Trophoblast cell (in vitro differentiated cells and primary cell): ENCODE measurements at regions not wholly inside any gene's neighbourhood (a gene's known extent, or its start where the extent isn't known, plus 50 kb on each side); places are given as distances from the start of the nearest gene placed in this dataset.

ENCODE experiments used
- DNase-seq, 2 donors: peaks; one replicate each; pipeline ENCODE4 v3.0.0-alpha.2; 2016
- H2AFZ ChIP-seq: 2 replicates; pipeline ENCODE4 v1.6.1; 2013; ENCODE audit warnings: low read length, moderate library complexity, mild to moderate bottlenecking; ENCODE audit not compliant: insufficient read depth, poor library complexity
- H2AK5ac ChIP-seq: 2 replicates; pipeline ENCODE4 v1.6.1; 2013; ENCODE audit warnings: mild to moderate bottlenecking, low read length
- H2BK120ac ChIP-seq: 2 replicates; pipeline ENCODE4 v1.6.1; 2013; ENCODE audit warnings: low read length, mild to moderate bottlenecking, moderate library complexity; ENCODE audit not compliant: insufficient read depth, poor library complexity
- H2BK12ac ChIP-seq: 2 replicates; pipeline ENCODE4 v1.6.1; 2013; ENCODE audit warnings: mild to moderate bottlenecking, low read length, moderate library complexity
- H2BK5ac ChIP-seq: 2 replicates; pipeline ENCODE4 v1.6.1; 2013; ENCODE audit warnings: low read length, low read depth, moderate library complexity, mild to moderate bottlenecking; ENCODE audit not compliant: poor library complexity
- H3K14ac ChIP-seq: 2 replicates; pipeline ENCODE4 v1.6.1; 2013; ENCODE audit warnings: mild to moderate bottlenecking, low read length
- H3K18ac ChIP-seq: 2 replicates; pipeline ENCODE4 v1.6.1; 2013; ENCODE audit warnings: mild to moderate bottlenecking, low read length
- H3K23ac ChIP-seq: 2 replicates; pipeline ENCODE4 v1.6.1; 2013; ENCODE audit warnings: low read length
- H3K27ac ChIP-seq: 2 replicates; pipeline ENCODE4 v1.5.1; 2013; ENCODE audit warnings: low read depth, mild to moderate bottlenecking, inconsistent platforms, low read length, moderate library complexity
- H3K27me3 ChIP-seq: 2 replicates; pipeline ENCODE4 v1.6.1; 2013; ENCODE audit warnings: inconsistent platforms, mild to moderate bottlenecking, low read length, moderate library complexity; ENCODE audit not compliant: insufficient read depth
- H3K36me3 ChIP-seq, 2 experiments: 1 replicate in 1 of 2; 2 replicates in 1 of 2; pipeline ENCODE4 v1.6.1; 2013; ENCODE audit warnings: low read length in 2 of 2, mild to moderate bottlenecking in 2 of 2, moderate library complexity in 1 of 2; ENCODE audit not compliant: insufficient read depth in 2 of 2, control insufficient read depth in 1 of 2
- H3K4ac ChIP-seq: 2 replicates; pipeline ENCODE4 v1.6.1; 2013; ENCODE audit warnings: low read depth, mild to moderate bottlenecking, low read length, moderate library complexity
- H3K4me1 ChIP-seq, 2 experiments: 1 replicate in 1 of 2; 2 replicates in 1 of 2; pipeline ENCODE4 v1.6.1; 2013; ENCODE audit warnings: low read length in 2 of 2, mild to moderate bottlenecking in 2 of 2, moderate library complexity in 1 of 2; ENCODE audit not compliant: insufficient read depth in 2 of 2, control insufficient read depth in 1 of 2
- H3K4me2 ChIP-seq: 2 replicates; pipeline ENCODE4 v1.6.1; 2013; ENCODE audit warnings: inconsistent platforms, mild to moderate bottlenecking, low read length, moderate library complexity
- H3K4me3 ChIP-seq: 2 replicates; pipeline ENCODE4 v1.5.1; 2013; ENCODE audit warnings: mild to moderate bottlenecking, low read depth, low read length, inconsistent platforms
- H3K79me1 ChIP-seq: one replicate; pipeline ENCODE4 v1.6.1; 2013; ENCODE audit warnings: low read length
- H3K79me2 ChIP-seq: 2 replicates; pipeline ENCODE4 v1.6.1; 2013; ENCODE audit warnings: low read length, mild to moderate bottlenecking; ENCODE audit not compliant: control insufficient read depth, insufficient read depth, poor library complexity
- H3K9ac ChIP-seq: 2 replicates; pipeline ENCODE4 v1.6.1; 2013; ENCODE audit warnings: mild to moderate bottlenecking, low read length
- H3K9me3 ChIP-seq: 2 replicates; pipeline ENCODE4 v1.6.1; 2013; ENCODE audit warnings: low read depth, mild to moderate bottlenecking, control low read depth, inconsistent platforms, low read length; ENCODE audit not compliant: insufficient read depth
- H4K12ac ChIP-seq: 2 replicates; pipeline ENCODE4 v1.6.1; 2013; ENCODE audit warnings: low read depth, mild to moderate bottlenecking, low read length, moderate library complexity
- H4K8ac ChIP-seq: 2 replicates; pipeline ENCODE4 v1.6.1; 2013; ENCODE audit warnings: low read depth, mild to moderate bottlenecking, low read length, moderate library complexity
- H4K91ac ChIP-seq: one replicate; pipeline ENCODE4 v1.6.1; 2013; ENCODE audit warnings: low read depth, mild to moderate bottlenecking, low read length, moderate library complexity
- WGBS: extraction: QIAGEN DNeasy Blood & Tissue Kit; methylation state at CpG from one replicate; pipeline ENCODE4 v1.1.7; 2013; ENCODE audit warnings: missing lambda C conversion rate; ENCODE audit not compliant: insufficient read length, insufficient coverage; ENCODE audit errors: extremely low coverage; 5-methylcytosine and 5-hydroxymethylcytosine counted together

GRCh38 chr10:108709927-108710722, 1213.2 kb downstream of the XPNPEP1 start:
- Histone ChIP-seq H2BK120ac (no peak overlapping the region), H2BK5ac (no peak overlapping the region), H3K4me3 (no peak overlapping the region), H3K79me1 (no peaks in the 10 kb centered on the region), H4K12ac (no peak overlapping the region), H3K14ac (no peak overlapping the region), H3K23ac (no peak overlapping the region), H4K91ac (no peak overlapping the region), H3K9me3 (peaks cover 8% of the 10 kb centered on the region), H3K4me2 (no peak overlapping the region), H3K27me3 (no peaks in the 10 kb centered on the region), H3K4me1 (no peaks in the 10 kb centered on the region), H3K36me3 (peaks cover 0 to 3% of the 10 kb centered on the region in 2 experiments), H2AK5ac (no peak overlapping the region), H3K9ac (no peak overlapping the region), H3K79me2 (no peaks in the 10 kb centered on the region), H3K18ac (no peak overlapping the region), H2BK12ac (no peak overlapping the region), H4K8ac (no peak overlapping the region), H3K27ac (no peak overlapping the region), H2AFZ (no peak overlapping the region), H3K4ac (no peak overlapping the region)
- no peak for DNase-seq
- WGBS, result no CpG with 5 or more reads among the region's 5 CpGs

- Histone ChIP-seq H3K9ac (no peak overlapping the region), H3K4ac (no peak overlapping the region), H2BK120ac (no peak overlapping the region), H2AK5ac (no peak overlapping the region), H3K4me2 (no peak overlapping the region), H3K9me3 (peaks cover 3% of the 10 kb centered on the region), H2BK5ac (no peak overlapping the region), H3K18ac (no peak overlapping the region), H3K36me3 (peaks cover 0 to 3% of the 10 kb centered on the region in 2 experiments), H2BK12ac (peak overlapping the region; percentile 22), H2AFZ (no peak overlapping the region), H3K4me3 (no peak overlapping the region), H3K27ac (no peak overlapping the region), H3K23ac (no peak overlapping the region), H3K14ac (no peak overlapping the region), H4K12ac (no peak overlapping the region), H3K4me1 (no peaks in the 10 kb centered on the region), H3K27me3 (no peaks in the 10 kb centered on the region), H3K79me1 (no peaks in the 10 kb centered on the region), H4K91ac (no peak overlapping the region), H4K8ac (no peak overlapping the region), H3K79me2 (no peaks in the 10 kb centered on the region)
- WGBS, result no CpG with 5 or more reads among the region's 4 CpGs
- DNase-seq, result no peak
These were observed 1214.9 kb downstream of the XPNPEP1 start for GRCh38 chr10:108708363-108708762.

GRCh38 chr10:108696792-108697477, 1226.4 kb downstream of the XPNPEP1 start:
- H3K27ac ChIP-seq, result no peak overlapping the region
- no peak overlapping the region for H2AK5ac ChIP-seq
- no peak overlapping the region for H2BK120ac ChIP-seq
- H4K91ac ChIP-seq, result no peak overlapping the region
- peaks cover 2% of the 10 kb centered on the region for H3K9me3 ChIP-seq
- H3K9ac ChIP-seq, result no peak overlapping the region
- H3K14ac ChIP-seq, result no peak overlapping the region
- no peak overlapping the region for H4K8ac ChIP-seq
- no peaks in the 10 kb centered on the region for H3K36me3 ChIP-seq
- no peak overlapping the region for H3K4me3 ChIP-seq
- DNase-seq, result no peak
- no peaks in the 10 kb centered on the region for H3K79me2 ChIP-seq
- no peak overlapping the region for H2BK12ac ChIP-seq
- H4K12ac ChIP-seq, result no peak overlapping the region
- no peaks in the 10 kb centered on the region for H3K27me3 ChIP-seq
- H3K79me1 ChIP-seq, result no peaks in the 10 kb centered on the region
- peaks cover 0 to 3% of the 10 kb centered on the region in 2 experiments for H3K4me1 ChIP-seq
- no CpG with 5 or more reads among the region's 4 CpGs for WGBS
- no peak overlapping the region for H2BK5ac ChIP-seq
- H3K4me2 ChIP-seq, result no peak overlapping the region
- no peak overlapping the region for H3K4ac ChIP-seq
- H2AFZ ChIP-seq, result no peak overlapping the region
- H3K18ac ChIP-seq, result no peak overlapping the region
- H3K23ac ChIP-seq, result no peak overlapping the region

DNA sequence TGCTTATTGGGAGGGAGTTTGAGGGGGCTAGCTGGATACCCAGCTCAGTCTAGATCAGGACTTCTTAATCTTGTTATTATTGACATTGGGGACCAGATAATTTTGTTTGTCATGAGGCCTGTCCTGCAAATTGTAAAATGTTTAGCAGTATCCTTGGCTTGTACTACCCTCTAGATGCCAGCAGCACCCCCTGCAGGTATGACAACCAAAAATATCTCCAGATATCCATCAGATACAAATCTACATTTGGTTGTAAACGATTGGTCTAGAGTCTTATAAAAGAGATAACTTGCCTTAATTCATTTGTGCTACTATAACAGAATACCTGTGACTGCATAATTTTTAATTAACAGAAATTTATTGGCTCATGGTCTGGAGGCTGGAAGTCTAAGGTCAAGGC, 1232.2 kb downstream of the XPNPEP1 start:
- no peak overlapping the region for H3K4me2 ChIP-seq
- no peak overlapping the region for H4K8ac ChIP-seq
- no peaks in the 10 kb centered on the region for H3K79me1 ChIP-seq
- H3K27me3 ChIP-seq, result no peaks in the 10 kb centered on the region
- no peak overlapping the region for H2BK5ac ChIP-seq
- H2AFZ ChIP-seq, result no peak overlapping the region
- H3K23ac ChIP-seq, result no peak overlapping the region
- no peak overlapping the region for H3K18ac ChIP-seq
- H4K12ac ChIP-seq, result no peak overlapping the region
- no peak overlapping the region for H4K91ac ChIP-seq
- no CpG with 5 or more reads among the region's 1 CpG for WGBS
- no peaks in the 10 kb centered on the region for H3K79me2 ChIP-seq
- DNase-seq, result no peak
- peaks cover 0 to 3% of the 10 kb centered on the region in 2 experiments for H3K4me1 ChIP-seq
- H3K9me3 ChIP-seq, result peaks cover 2% of the 10 kb centered on the region
- H3K4me3 ChIP-seq, result no peak overlapping the region
- H3K14ac ChIP-seq, result no peak overlapping the region
- no peaks in the 10 kb centered on the region for H3K36me3 ChIP-seq
- H2BK120ac ChIP-seq, result no peak overlapping the region
- no peak overlapping the region for H2AK5ac ChIP-seq
- H3K27ac ChIP-seq, result no peak overlapping the region
- H3K9ac ChIP-seq, result no peak overlapping the region
- no peak overlapping the region for H2BK12ac ChIP-seq
- no peak overlapping the region for H3K4ac ChIP-seq
